ENCODE measurements at regions not wholly inside any gene's neighbourhood (a gene's known extent, or its start where the extent isn't known, plus 50 kb on each side); places are given as distances from the start of the nearest gene placed in this dataset.

- no peak for TF ChIP-seq EZH2 (IDR thresholded peaks at IDR 0.05; ENCODE audit: borderline replicate concordance, low read length)
- no peak for TF ChIP-seq CTCF (IDR thresholded peaks at IDR 0.05; ENCODE audit: low read length)
- no peak overlapping the region for H3K4me3 ChIP-seq (ENCODE audit: low read depth, low read length, poor library complexity, severe bottlenecking)
- no peak overlapping the region for H3K9ac ChIP-seq (ENCODE audit: low read length)
- no peaks in the 10 kb centered on the region for H3K36me3 ChIP-seq (ENCODE audit: insufficient read depth, low read length)
- no peaks in the 10 kb centered on the region for H3K9me3 ChIP-seq (ENCODE audit: low read length)
- H3K79me2 ChIP-seq (ENCODE audit: insufficient read depth, low read length), result no peaks in the 10 kb centered on the region
- H3K4me1 ChIP-seq (ENCODE audit: insufficient read depth, low read length, severe bottlenecking), result no peaks in the 10 kb centered on the region
- no peak overlapping the region for H3K4me2 ChIP-seq (ENCODE audit: low read length)
- H4K20me1 ChIP-seq (ENCODE audit: insufficient read depth, low read length), result no peaks in the 10 kb centered on the region
- H3K27me3 ChIP-seq (ENCODE audit: insufficient read depth, low read length), result no peaks in the 10 kb centered on the region
- no peaks in the 10 kb centered on the region for H3K9me2 ChIP-seq (ENCODE audit: low read depth, low read length)
- H3F3A ChIP-seq (ENCODE audit: insufficient read depth, low read length), result no peaks in the 10 kb centered on the region
- H2AFZ ChIP-seq (ENCODE audit: low read length), result no peak overlapping the region
- no peak overlapping the region for H3K27ac ChIP-seq (ENCODE audit: low read depth, low read length, poor library complexity, severe bottlenecking)
These were observed 642.3 kb downstream of the GATA3 start for GRCh38 chr10:8696746-8697145.

GRCh38 chr10:8700689-8701088, 646.2 kb downstream of the GATA3 start:
- no peak overlapping the region for H3K9ac ChIP-seq (ENCODE audit: low read length)
- H3K4me3 ChIP-seq (ENCODE audit: low read depth, low read length, poor library complexity, severe bottlenecking), result no peak overlapping the region
- H2AFZ ChIP-seq (ENCODE audit: low read length), result no peak overlapping the region
- no peaks in the 10 kb centered on the region for H4K20me1 ChIP-seq (ENCODE audit: insufficient read depth, low read length)
- H3K9me3 ChIP-seq (ENCODE audit: low read length), result no peaks in the 10 kb centered on the region
- no peak for TF ChIP-seq CTCF (IDR thresholded peaks at IDR 0.05; ENCODE audit: low read length)
- TF ChIP-seq EZH2 (IDR thresholded peaks at IDR 0.05; ENCODE audit: borderline replicate concordance, low read length), result no peak
- no peaks in the 10 kb centered on the region for H3K27me3 ChIP-seq (ENCODE audit: insufficient read depth, low read length)
- H3F3A ChIP-seq (ENCODE audit: insufficient read depth, low read length), result no peaks in the 10 kb centered on the region
- no peaks in the 10 kb centered on the region for H3K9me2 ChIP-seq (ENCODE audit: low read depth, low read length)
- no peak overlapping the region for H3K27ac ChIP-seq (ENCODE audit: low read depth, low read length, poor library complexity, severe bottlenecking)
- no peaks in the 10 kb centered on the region for H3K79me2 ChIP-seq (ENCODE audit: insufficient read depth, low read length)
- no peaks in the 10 kb centered on the region for H3K36me3 ChIP-seq (ENCODE audit: insufficient read depth, low read length)
- no peak overlapping the region for H3K4me2 ChIP-seq (ENCODE audit: low read length)
- no peaks in the 10 kb centered on the region for H3K4me1 ChIP-seq (ENCODE audit: insufficient read depth, low read length, severe bottlenecking)

- Histone ChIP-seq H3K36me3 (ENCODE audit: insufficient read depth, low read length) (no peaks in the 10 kb centered on the region), H2AFZ (ENCODE audit: low read length) (no peak overlapping the region)
These were observed 647.7 kb downstream of the GATA3 start for GRCh38 chr10:8702181-8702580.

More at GRCh38 chr10:8702181-8702580, 647.7 kb downstream of the GATA3 start:
- no peaks in the 10 kb centered on the region for H3K4me1 ChIP-seq (ENCODE audit: insufficient read depth, low read length, severe bottlenecking)
- no peak for TF ChIP-seq EZH2 (IDR thresholded peaks at IDR 0.05; ENCODE audit: borderline replicate concordance, low read length)
- no peak for TF ChIP-seq CTCF (IDR thresholded peaks at IDR 0.05; ENCODE audit: low read length)
- H3K79me2 ChIP-seq (ENCODE audit: insufficient read depth, low read length), result no peaks in the 10 kb centered on the region
- no peaks in the 10 kb centered on the region for H3K9me3 ChIP-seq (ENCODE audit: low read length)
- H4K20me1 ChIP-seq (ENCODE audit: insufficient read depth, low read length), result no peaks in the 10 kb centered on the region
- H3F3A ChIP-seq (ENCODE audit: insufficient read depth, low read length), result no peaks in the 10 kb centered on the region
- no peak overlapping the region for H3K4me2 ChIP-seq (ENCODE audit: low read length)
- H3K4me3 ChIP-seq (ENCODE audit: low read depth, low read length, poor library complexity, severe bottlenecking), result no peak overlapping the region
- no peak overlapping the region for H3K9ac ChIP-seq (ENCODE audit: low read length)
- no peaks in the 10 kb centered on the region for H3K9me2 ChIP-seq (ENCODE audit: low read depth, low read length)
- no peaks in the 10 kb centered on the region for H3K27me3 ChIP-seq (ENCODE audit: insufficient read depth, low read length)
- H3K27ac ChIP-seq (ENCODE audit: low read depth, low read length, poor library complexity, severe bottlenecking), result no peak overlapping the region
